DOHH2 (cell line): ENCODE measurements at regions not wholly inside any gene's neighbourhood (a gene's known extent, or its start where the extent isn't known, plus 50 kb on each side); places are given as distances from the start of the nearest gene placed in this dataset.

Experiments
- EZH2phosphoT487 ChIP-seq: fragments of 200-600 bp; sonication (generic); IDR thresholded peaks from 2 replicates; pipeline ENCODE4 v1.6.1; 2017; ENCODE audit warnings: borderline replicate concordance, mild to moderate bottlenecking, antibody characterized with exemption, low read length, moderate library complexity, mixed read lengths
- TF ChIP-seq, protein P1 (sequence below): fragments of 200-600 bp; sonication (generic); IDR thresholded peaks from one replicate; pipeline ENCODE4 v1.5.1; 2014; ENCODE audit warnings: antibody characterized with exemption, mild to moderate bottlenecking, low read depth, low read length; ENCODE audit not compliant: poor library complexity, severe bottlenecking

DNA sequence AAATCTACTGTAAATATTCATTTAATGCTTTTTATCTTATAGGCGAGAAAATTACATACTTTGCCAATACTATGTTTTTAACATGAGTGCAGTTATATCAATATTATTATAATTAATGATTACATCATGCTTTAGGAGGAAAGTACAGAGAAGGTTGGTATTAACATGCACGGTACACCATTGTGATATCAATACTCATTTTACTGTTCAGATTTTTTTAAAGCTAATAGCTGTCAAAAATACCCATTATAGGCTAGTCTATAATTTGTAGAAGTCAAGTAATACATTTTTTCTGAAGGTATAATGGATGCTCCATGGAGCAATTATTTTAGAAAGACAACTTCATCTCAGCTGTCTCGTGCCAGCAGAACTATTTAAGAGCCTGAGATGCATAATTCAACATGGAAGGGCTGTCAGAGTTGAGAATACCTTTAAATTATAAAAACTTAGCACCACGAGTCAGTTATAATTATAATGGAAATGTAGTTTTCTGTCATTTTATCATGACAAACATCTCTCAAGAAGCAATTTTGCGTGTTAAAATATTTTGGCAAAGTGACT lies 1641.7 kb upstream of the ACVR2A start:
- TF ChIP-seq, protein P1, sequence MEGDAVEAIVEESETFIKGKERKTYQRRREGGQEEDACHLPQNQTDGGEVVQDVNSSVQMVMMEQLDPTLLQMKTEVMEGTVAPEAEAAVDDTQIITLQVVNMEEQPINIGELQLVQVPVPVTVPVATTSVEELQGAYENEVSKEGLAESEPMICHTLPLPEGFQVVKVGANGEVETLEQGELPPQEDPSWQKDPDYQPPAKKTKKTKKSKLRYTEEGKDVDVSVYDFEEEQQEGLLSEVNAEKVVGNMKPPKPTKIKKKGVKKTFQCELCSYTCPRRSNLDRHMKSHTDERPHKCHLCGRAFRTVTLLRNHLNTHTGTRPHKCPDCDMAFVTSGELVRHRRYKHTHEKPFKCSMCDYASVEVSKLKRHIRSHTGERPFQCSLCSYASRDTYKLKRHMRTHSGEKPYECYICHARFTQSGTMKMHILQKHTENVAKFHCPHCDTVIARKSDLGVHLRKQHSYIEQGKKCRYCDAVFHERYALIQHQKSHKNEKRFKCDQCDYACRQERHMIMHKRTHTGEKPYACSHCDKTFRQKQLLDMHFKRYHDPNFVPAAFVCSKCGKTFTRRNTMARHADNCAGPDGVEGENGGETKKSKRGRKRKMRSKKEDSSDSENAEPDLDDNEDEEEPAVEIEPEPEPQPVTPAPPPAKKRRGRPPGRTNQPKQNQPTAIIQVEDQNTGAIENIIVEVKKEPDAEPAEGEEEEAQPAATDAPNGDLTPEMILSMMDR: no peak
- no peak for TF ChIP-seq EZH2phosphoT487
